LNCaP clone FGC (cell line): ENCODE measurements at regions not wholly inside any gene's neighbourhood (a gene's known extent, or its start where the extent isn't known, plus 50 kb on each side); places are given as distances from the start of the nearest gene placed in this dataset.

Source experiments
- DNase-seq: peaks from one replicate; pipeline ENCODE4 v3.0.0-alpha.2; 2011; ENCODE audit warnings: low read depth
- H3K4me3 ChIP-seq: 2 replicates; pipeline ENCODE4 v1.5.1; 2011; ENCODE audit warnings: mild to moderate bottlenecking, low read depth, low read length, control low read depth
- CTCF ChIP-seq: IDR thresholded peaks from 2 replicates; pipeline ENCODE4 v1.5.1; 2012; ENCODE audit warnings: mild to moderate bottlenecking; ENCODE audit not compliant: control insufficient read depth, insufficient read depth; ENCODE audit errors: extremely low read depth

GRCh38 chr4:14193601-14194000 is 566.1 kb upstream of the BOD1L1 start:
- no peak for TF ChIP-seq CTCF
- H3K4me3 ChIP-seq: no peak overlapping the region
- DNase-seq: no peak

DNA sequence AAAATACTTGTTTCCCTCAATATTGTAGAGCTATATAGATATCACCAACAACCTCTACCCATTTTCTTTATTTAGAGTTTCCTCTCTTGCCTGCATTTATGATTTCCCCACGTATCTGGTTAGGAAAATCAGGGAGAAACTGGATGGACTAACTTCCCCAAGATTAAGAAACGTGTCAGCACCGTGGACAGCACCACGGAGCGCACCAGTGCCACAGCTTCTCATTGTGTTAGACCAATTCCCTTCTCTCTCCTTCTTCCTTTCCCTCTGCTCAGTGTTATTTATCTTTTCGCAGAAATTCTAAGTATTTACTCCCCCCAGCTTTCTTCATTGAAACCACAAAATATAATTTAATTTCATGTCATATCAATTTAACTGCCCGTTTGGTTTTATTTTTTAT is 568.6 kb upstream of the BOD1L1 start:
- no peak for TF ChIP-seq CTCF
- DNase-seq: no peak
- H3K4me3 ChIP-seq: no peak overlapping the region

DNA sequence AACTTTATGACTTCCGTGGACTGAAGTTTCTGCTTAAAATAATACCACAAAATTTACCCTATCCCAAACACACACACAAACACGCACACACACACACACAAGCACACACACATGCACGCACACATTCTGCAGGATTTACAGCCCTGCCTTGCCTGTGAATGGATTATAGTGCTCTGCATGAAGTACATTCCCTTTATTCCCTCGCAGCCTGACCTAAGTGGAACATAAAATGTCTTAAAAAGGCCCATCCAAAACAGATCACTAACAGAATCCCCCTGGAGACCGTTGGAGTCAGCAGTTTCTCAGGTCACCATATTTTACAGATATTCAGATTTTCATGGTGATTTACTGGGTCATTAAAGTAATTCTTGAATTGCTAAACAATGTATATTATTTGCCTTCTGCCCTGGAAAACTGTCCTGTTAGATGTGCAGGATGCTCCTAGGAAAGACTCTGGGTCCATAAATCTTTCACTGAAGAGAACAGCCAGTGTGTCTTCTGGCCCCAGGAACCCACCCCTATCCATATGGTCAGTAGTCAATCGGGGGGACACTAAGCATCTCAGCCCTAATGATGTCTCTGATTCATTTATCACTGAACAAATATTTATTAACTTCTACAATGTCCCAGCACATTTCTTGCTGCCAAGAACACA is 587.7 kb upstream of the BOD1L1 start:
- DNase-seq: no peak
- TF ChIP-seq CTCF: no peak
- H3K4me3 ChIP-seq: no peak overlapping the region

- no peak for DNase-seq
- H3K4me3 ChIP-seq: no peak overlapping the region
- no peak for TF ChIP-seq CTCF
These were observed 589.9 kb upstream of the BOD1L1 start for GRCh38 chr4:14217401-14217800.

DNA sequence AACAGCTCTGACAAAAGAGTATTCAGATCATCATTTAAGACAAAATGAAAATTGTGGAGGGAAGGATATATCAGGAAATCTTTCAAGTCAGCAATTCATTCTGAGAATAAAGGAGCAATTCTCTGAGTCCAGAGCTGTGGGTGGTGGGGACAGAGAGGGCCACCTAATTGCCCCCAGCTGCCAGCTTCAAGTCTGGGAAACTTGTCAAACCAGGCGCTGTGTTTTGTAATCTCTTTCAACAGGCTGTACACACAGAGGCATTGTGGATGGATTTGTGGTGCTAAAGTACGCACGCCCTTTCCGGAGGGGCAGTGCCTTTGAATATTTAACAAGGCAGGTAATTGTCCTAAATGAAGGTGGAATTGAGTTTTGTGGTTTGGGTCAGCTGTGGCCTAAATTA is 591.1 kb upstream of the BOD1L1 start:
- no peak overlapping the region for H3K4me3 ChIP-seq
- no peak for DNase-seq
- no peak for TF ChIP-seq CTCF

DNA sequence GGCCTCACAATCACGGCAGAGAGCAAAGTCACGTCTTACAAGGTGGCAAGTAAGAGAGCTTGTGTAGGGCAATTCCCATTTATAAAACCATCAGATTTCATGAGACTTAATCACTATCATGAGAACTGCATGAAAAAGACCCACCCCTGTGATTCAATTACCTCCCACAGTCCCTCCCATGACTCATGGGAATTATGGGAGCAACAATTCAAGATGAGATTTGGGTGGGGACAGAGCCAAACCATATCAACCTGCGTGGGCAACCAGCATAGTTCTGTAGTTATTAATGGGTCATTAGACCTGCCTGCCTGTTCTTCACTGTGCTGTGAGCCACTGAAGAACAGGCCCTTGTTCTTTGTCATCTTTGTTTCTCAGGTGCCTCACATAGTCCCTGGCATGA is 593.7 kb upstream of the BOD1L1 start:
- no peak for DNase-seq
- TF ChIP-seq CTCF: no peak
- H3K4me3 ChIP-seq: no peak overlapping the region

GRCh38 chr4:14222377-14223029 is 595.0 kb upstream of the BOD1L1 start:
- no peak for DNase-seq
- no peak overlapping the region for H3K4me3 ChIP-seq
- TF ChIP-seq CTCF: no peak
